ENCODE measurements at regions not wholly inside any gene's neighbourhood (a gene's known extent, or its start where the extent isn't known, plus 50 kb on each side); places are given as distances from the start of the nearest gene placed in this dataset.

DNA sequence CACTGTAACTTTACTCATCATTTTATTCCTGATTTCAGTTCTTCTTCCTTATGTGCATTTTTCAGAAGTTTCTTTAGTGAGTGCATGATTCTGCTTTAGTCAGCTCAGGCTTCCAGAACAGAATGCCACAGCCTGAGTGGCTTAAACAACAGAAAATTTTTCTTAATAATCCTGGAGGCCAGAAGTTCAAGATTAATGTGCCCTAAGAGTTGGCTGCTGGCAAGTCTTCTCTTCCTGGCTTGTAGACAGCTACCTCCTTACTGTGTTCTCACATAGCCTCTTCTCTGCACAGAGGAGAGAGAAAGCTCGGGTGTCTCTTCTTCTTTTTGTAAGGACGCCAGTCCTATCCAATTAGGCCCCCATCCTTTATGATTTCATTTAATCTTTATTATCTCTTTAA, 443.1 kb upstream of the RGS17 start:
- no peaks in the 10 kb centered on the region for H3K27me3 ChIP-seq (ENCODE audit: control insufficient read depth, insufficient read depth, low read length)
- H3K4me1 ChIP-seq (ENCODE audit: control insufficient read depth, insufficient read depth, low read length) = no peaks in the 10 kb centered on the region
- H3K9me3 ChIP-seq (ENCODE audit: control insufficient read depth, insufficient read depth, low read length) = 0 out of 2 replicates have a peak, but pooled peaks cover under 1% of the 10 kb centered on the region
- no peak overlapping the region for H3K27ac ChIP-seq (ENCODE audit: low read depth, low read length)
- no peak overlapping the region for H3K9ac ChIP-seq (ENCODE audit: low read depth, low read length)
- no peak overlapping the region for H3K4me3 ChIP-seq (ENCODE audit: low read depth, low read length)
- H3K36me3 ChIP-seq (ENCODE audit: control insufficient read depth, insufficient read depth, low read length) = no peaks in the 10 kb centered on the region

- Histone ChIP-seq H3K27ac (ENCODE audit: low read depth, low read length) (no peak overlapping the region), H3K4me3 (ENCODE audit: low read depth, low read length) (no peak overlapping the region), H3K9ac (ENCODE audit: low read depth, low read length) (no peak overlapping the region), H3K36me3 (ENCODE audit: control insufficient read depth, insufficient read depth, low read length) (no peaks in the 10 kb centered on the region), H3K27me3 (ENCODE audit: control insufficient read depth, insufficient read depth, low read length) (no peaks in the 10 kb centered on the region), H3K4me1 (ENCODE audit: control insufficient read depth, insufficient read depth, low read length) (no peaks in the 10 kb centered on the region), H3K9me3 (ENCODE audit: control insufficient read depth, insufficient read depth, low read length) (no peaks in the 10 kb centered on the region)
Observed at GRCh38 chr6:153572371-153572770, 441.3 kb upstream of the RGS17 start.

DNA sequence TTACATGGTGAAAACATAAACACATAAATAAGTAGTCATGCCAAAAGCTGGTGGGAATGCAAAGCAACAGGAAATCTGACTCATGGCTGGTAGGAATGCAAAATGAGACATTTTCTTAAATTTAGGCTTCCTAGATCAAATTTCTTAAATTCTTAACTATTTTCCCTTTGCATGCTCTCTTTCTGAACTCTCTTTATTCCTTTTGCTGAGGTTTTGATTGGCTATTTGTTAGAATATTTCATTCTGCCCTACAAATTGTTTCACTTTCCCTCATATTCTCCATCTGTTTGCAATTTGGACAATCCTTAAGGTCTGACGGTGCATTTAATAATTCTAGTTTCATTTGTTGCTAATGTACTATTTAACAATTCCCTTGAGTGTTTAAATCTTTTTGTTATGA, 437.5 kb upstream of the RGS17 start:
- no peak overlapping the region for H3K4me3 ChIP-seq (ENCODE audit: low read depth, low read length)
- no peaks in the 10 kb centered on the region for H3K9me3 ChIP-seq (ENCODE audit: control insufficient read depth, insufficient read depth, low read length)
- no peaks in the 10 kb centered on the region for H3K27me3 ChIP-seq (ENCODE audit: control insufficient read depth, insufficient read depth, low read length)
- no peaks in the 10 kb centered on the region for H3K36me3 ChIP-seq (ENCODE audit: control insufficient read depth, insufficient read depth, low read length)
- H3K4me1 ChIP-seq (ENCODE audit: control insufficient read depth, insufficient read depth, low read length) = no peaks in the 10 kb centered on the region
- no peak overlapping the region for H3K9ac ChIP-seq (ENCODE audit: low read depth, low read length)
- no peak overlapping the region for H3K27ac ChIP-seq (ENCODE audit: low read depth, low read length)

DNA sequence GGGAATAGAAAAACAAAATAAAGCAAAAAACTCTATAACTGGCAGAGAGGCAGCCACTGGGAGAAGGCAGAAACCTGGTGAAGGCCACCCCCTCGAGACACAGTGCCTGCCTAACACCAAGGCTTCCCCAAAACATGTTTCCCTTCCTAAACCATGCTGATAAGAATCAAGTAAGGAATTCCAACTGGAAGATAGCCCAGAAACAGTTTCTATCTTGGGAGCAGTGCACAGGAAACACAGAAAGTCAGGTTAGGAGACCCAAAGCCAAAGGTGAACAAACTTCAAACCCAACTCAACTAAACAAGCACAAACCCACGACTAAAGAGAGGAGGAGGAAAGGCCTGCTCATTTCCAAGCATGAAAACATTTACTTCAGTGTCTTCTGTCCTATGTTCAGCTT, 433.7 kb upstream of the RGS17 start:
- no peaks in the 10 kb centered on the region for H3K36me3 ChIP-seq (ENCODE audit: control insufficient read depth, insufficient read depth, low read length)
- H3K4me1 ChIP-seq (ENCODE audit: control insufficient read depth, insufficient read depth, low read length) = no peaks in the 10 kb centered on the region
- no peak overlapping the region for H3K4me3 ChIP-seq (ENCODE audit: low read depth, low read length)
- H3K9me3 ChIP-seq (ENCODE audit: control insufficient read depth, insufficient read depth, low read length) = no peaks in the 10 kb centered on the region
- no peak overlapping the region for H3K27ac ChIP-seq (ENCODE audit: low read depth, low read length)
- H3K27me3 ChIP-seq (ENCODE audit: control insufficient read depth, insufficient read depth, low read length) = no peaks in the 10 kb centered on the region
- H3K9ac ChIP-seq (ENCODE audit: low read depth, low read length) = no peak overlapping the region

GRCh38 chr6:153563001-153563400, 431.9 kb upstream of the RGS17 start:
- H3K4me3 ChIP-seq (ENCODE audit: low read depth, low read length) = no peak overlapping the region
- H3K27me3 ChIP-seq (ENCODE audit: control insufficient read depth, insufficient read depth, low read length) = no peaks in the 10 kb centered on the region
- no peaks in the 10 kb centered on the region for H3K36me3 ChIP-seq (ENCODE audit: control insufficient read depth, insufficient read depth, low read length)
- no peaks in the 10 kb centered on the region for H3K4me1 ChIP-seq (ENCODE audit: control insufficient read depth, insufficient read depth, low read length)
- no peak overlapping the region for H3K27ac ChIP-seq (ENCODE audit: low read depth, low read length)
- H3K9ac ChIP-seq (ENCODE audit: low read depth, low read length) = no peak overlapping the region
- no peaks in the 10 kb centered on the region for H3K9me3 ChIP-seq (ENCODE audit: control insufficient read depth, insufficient read depth, low read length)

- Histone ChIP-seq H3K9ac (ENCODE audit: low read depth, low read length) (no peak overlapping the region), H3K4me1 (ENCODE audit: control insufficient read depth, insufficient read depth, low read length) (no peaks in the 10 kb centered on the region), H3K27ac (ENCODE audit: low read depth, low read length) (no peak overlapping the region), H3K36me3 (ENCODE audit: control insufficient read depth, insufficient read depth, low read length) (no peaks in the 10 kb centered on the region), H3K27me3 (ENCODE audit: control insufficient read depth, insufficient read depth, low read length) (no peaks in the 10 kb centered on the region), H3K9me3 (ENCODE audit: control insufficient read depth, insufficient read depth, low read length) (no peaks in the 10 kb centered on the region), H3K4me3 (ENCODE audit: low read depth, low read length) (no peak overlapping the region)
Observed at GRCh38 chr6:153553627-153554026, 422.5 kb upstream of the RGS17 start.

DNA sequence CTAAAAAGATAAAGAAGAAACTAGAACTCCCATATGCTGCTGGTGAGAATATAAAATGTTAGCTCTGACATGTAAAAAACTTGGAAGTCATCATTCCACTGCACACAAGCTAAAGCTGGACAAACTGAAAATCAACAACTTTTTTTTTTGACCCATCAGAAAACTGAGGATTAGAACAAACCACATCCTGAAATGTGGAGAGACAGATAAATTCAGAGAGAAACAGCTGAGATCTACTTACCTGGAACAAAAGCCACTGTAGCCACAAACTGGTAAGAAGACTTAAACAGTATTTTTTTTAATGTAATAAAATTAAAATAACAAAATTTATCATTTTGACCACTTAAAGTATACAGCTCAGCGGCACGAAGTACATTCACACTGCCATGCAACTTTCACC, 408.5 kb upstream of the RGS17 start:
- Histone ChIP-seq H3K4me3 (ENCODE audit: low read depth, low read length) (no peak overlapping the region), H3K27ac (ENCODE audit: low read depth, low read length) (no peak overlapping the region), H3K9me3 (ENCODE audit: control insufficient read depth, insufficient read depth, low read length) (peaks cover 2% of the 10 kb centered on the region), H3K27me3 (ENCODE audit: control insufficient read depth, insufficient read depth, low read length) (no peaks in the 10 kb centered on the region), H3K9ac (ENCODE audit: low read depth, low read length) (no peak overlapping the region), H3K36me3 (ENCODE audit: control insufficient read depth, insufficient read depth, low read length) (no peaks in the 10 kb centered on the region), H3K4me1 (ENCODE audit: control insufficient read depth, insufficient read depth, low read length) (no peaks in the 10 kb centered on the region)

GRCh38 chr6:153538491-153538890, 407.4 kb upstream of the RGS17 start:
- Histone ChIP-seq H3K4me3 (ENCODE audit: low read depth, low read length) (no peak overlapping the region), H3K27ac (ENCODE audit: low read depth, low read length) (no peak overlapping the region), H3K4me1 (ENCODE audit: control insufficient read depth, insufficient read depth, low read length) (no peaks in the 10 kb centered on the region), H3K9ac (ENCODE audit: low read depth, low read length) (no peak overlapping the region), H3K27me3 (ENCODE audit: control insufficient read depth, insufficient read depth, low read length) (no peaks in the 10 kb centered on the region), H3K9me3 (ENCODE audit: control insufficient read depth, insufficient read depth, low read length) (peaks cover 2% of the 10 kb centered on the region; the same call in 1 of the 2 replicates), H3K36me3 (ENCODE audit: control insufficient read depth, insufficient read depth, low read length) (no peaks in the 10 kb centered on the region)

GRCh38 chr6:153537422-153537821, 406.3 kb upstream of the RGS17 start:
- Histone ChIP-seq H3K9me3 (ENCODE audit: control insufficient read depth, insufficient read depth, low read length) (no peaks in the 10 kb centered on the region), H3K4me1 (ENCODE audit: control insufficient read depth, insufficient read depth, low read length) (no peaks in the 10 kb centered on the region), H3K27ac (ENCODE audit: low read depth, low read length) (no peak overlapping the region), H3K9ac (ENCODE audit: low read depth, low read length) (no peak overlapping the region), H3K36me3 (ENCODE audit: control insufficient read depth, insufficient read depth, low read length) (no peaks in the 10 kb centered on the region), H3K4me3 (ENCODE audit: low read depth, low read length) (no peak overlapping the region), H3K27me3 (ENCODE audit: control insufficient read depth, insufficient read depth, low read length) (no peaks in the 10 kb centered on the region)

DNA sequence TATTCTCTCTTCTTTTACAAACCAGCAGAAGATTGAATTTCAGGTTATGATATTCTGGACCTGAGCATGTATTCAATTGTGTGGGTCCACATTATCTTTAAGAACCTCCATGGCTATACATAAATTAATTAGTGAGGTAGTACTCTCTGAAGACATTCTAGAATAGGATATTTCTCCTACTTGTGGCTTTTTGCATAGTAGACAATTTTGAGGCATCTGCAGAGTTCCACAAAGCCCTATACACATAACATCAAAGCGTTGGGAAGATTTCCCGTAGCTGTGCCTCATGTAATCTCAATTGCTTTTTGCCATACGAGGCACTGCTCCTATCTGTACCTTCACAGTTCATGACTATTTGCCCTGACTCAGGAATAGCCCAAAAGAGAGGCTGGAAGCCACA, 395.4 kb upstream of the RGS17 start:
- H3K9ac ChIP-seq (ENCODE audit: low read depth, low read length) = no peak overlapping the region
- H3K27ac ChIP-seq (ENCODE audit: low read depth, low read length) = no peak overlapping the region
- no peaks in the 10 kb centered on the region for H3K4me1 ChIP-seq (ENCODE audit: control insufficient read depth, insufficient read depth, low read length)

DNA sequence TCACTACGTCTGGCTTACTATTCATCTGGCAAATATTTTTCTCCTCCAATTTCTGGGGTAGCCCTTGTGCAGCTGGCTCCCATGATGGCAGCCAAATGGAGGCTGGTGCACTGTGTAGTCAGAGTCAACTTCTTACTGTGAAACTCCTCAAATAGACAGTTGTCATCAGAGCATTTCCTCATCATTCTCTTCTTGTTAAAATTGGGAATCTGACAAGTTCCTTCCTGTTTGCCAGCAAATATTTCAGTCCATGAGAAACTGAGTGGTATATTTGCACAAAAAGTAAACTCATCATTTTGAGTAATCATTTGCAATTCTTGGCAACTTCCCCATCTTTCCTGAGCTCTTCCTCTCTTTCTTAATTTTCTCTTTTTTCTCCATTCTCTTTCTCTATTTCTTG, 394.9 kb upstream of the RGS17 start:
- Histone ChIP-seq H3K9ac (ENCODE audit: low read depth, low read length) (no peak overlapping the region), H3K27ac (ENCODE audit: low read depth, low read length) (no peak overlapping the region), H3K36me3 (ENCODE audit: control insufficient read depth, insufficient read depth, low read length) (no peaks in the 10 kb centered on the region), H3K9me3 (ENCODE audit: control insufficient read depth, insufficient read depth, low read length) (no peaks in the 10 kb centered on the region), H3K27me3 (ENCODE audit: control insufficient read depth, insufficient read depth, low read length) (no peaks in the 10 kb centered on the region), H3K4me3 (ENCODE audit: low read depth, low read length) (no peak overlapping the region), H3K4me1 (ENCODE audit: control insufficient read depth, insufficient read depth, low read length) (no peaks in the 10 kb centered on the region)

More for the DNA sequence above, 395.4 kb upstream of the RGS17 start:
- H3K27me3 ChIP-seq (ENCODE audit: control insufficient read depth, insufficient read depth, low read length) = no peaks in the 10 kb centered on the region
- no peak overlapping the region for H3K4me3 ChIP-seq (ENCODE audit: low read depth, low read length)
- H3K9me3 ChIP-seq (ENCODE audit: control insufficient read depth, insufficient read depth, low read length) = no peaks in the 10 kb centered on the region
- H3K36me3 ChIP-seq (ENCODE audit: control insufficient read depth, insufficient read depth, low read length) = no peaks in the 10 kb centered on the region

DNA sequence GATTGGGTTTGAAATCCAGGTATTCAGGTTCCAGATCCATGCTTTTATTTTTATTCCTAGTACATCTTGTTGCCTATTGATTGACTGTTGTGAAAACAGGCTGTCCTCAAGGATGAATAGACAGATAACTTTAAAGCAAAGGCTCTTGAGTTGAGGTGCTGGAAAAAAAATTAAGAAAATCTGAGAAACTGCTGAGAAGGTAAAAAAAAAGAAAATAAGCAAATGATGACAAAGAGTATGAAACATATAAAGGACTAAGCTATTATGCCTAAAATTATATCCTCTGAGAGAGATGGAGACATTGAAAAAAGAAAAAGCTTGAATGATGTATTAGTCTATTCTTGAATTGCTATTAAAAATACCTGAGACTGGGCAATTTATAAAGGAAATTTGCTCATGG, 392.3 kb upstream of the RGS17 start:
- Histone ChIP-seq H3K27me3 (ENCODE audit: control insufficient read depth, insufficient read depth, low read length) (no peaks in the 10 kb centered on the region), H3K9me3 (ENCODE audit: control insufficient read depth, insufficient read depth, low read length) (no peaks in the 10 kb centered on the region), H3K4me1 (ENCODE audit: control insufficient read depth, insufficient read depth, low read length) (no peaks in the 10 kb centered on the region), H3K4me3 (ENCODE audit: low read depth, low read length) (no peak overlapping the region), H3K9ac (ENCODE audit: low read depth, low read length) (no peak overlapping the region), H3K36me3 (ENCODE audit: control insufficient read depth, insufficient read depth, low read length) (no peaks in the 10 kb centered on the region), H3K27ac (ENCODE audit: low read depth, low read length) (no peak overlapping the region)
